Transverse colon (tissue), 4 donors: ENCODE measurements at regions not wholly inside any gene's neighbourhood (a gene's known extent, or its start where the extent isn't known, plus 50 kb on each side); places are given as distances from the start of the nearest gene placed in this dataset.

ENCODE experiments used
- DNase-seq: peaks from one replicate; pipeline ENCODE4 v3.0.0-alpha.2; 2019
- H3K27ac ChIP-seq, 4 donors: fragments of 200-600 bp; sonication (generic); 2 replicates each; pipeline ENCODE4 v1.5.1; 2016 to 2018; ENCODE audit warnings: inconsistent platforms in 4 of 4
- H3K27me3 ChIP-seq: fragments of 200-600 bp; sonication (generic); 2 replicates; pipeline ENCODE4 v1.5.1; 2017; ENCODE audit warnings: inconsistent platforms
- H3K36me3 ChIP-seq, 4 donors: fragments of 200-600 bp; sonication (generic); 2 replicates each; pipeline ENCODE4 v1.5.1; 2017 to 2019; ENCODE audit warnings: inconsistent platforms in 4 of 4
- H3K4me1 ChIP-seq, 4 donors: fragments of 200-600 bp; sonication (generic); 2 replicates each; pipeline ENCODE4 v1.5.1; 2017 to 2020; ENCODE audit warnings: inconsistent platforms in 4 of 4
- H3K4me3 ChIP-seq, 4 donors: fragments of 200-600 bp; sonication (generic); 1 replicate in 1 of 4; 2 replicates in 3 of 4; pipeline versions ENCODE4 v1.5.1 to v1.6.1; 2017 to 2019; ENCODE audit warnings: inconsistent platforms in 4 of 4
- H3K9me3 ChIP-seq, 2 donors: fragments of 200-600 bp; sonication (generic); 2 replicates each; pipeline ENCODE4 v1.5.1; 2017 to 2019; ENCODE audit warnings: inconsistent platforms in 2 of 2
- EP300 ChIP-seq: sonication (generic); formaldehyde crosslinking; IDR thresholded peaks from one replicate; pipeline ENCODE4 v1.6.1; 2017; ENCODE audit warnings: antibody characterized with exemption, low read depth
- POLR2A ChIP-seq: fragments of 450-650 bp; IDR thresholded peaks from one replicate; pipeline ENCODE4 v1.6.1; 2016; ENCODE audit warnings: antibody characterized with exemption, mild to moderate bottlenecking, moderate library complexity
- POLR2AphosphoS5 ChIP-seq, 3 donors: sonication (generic); formaldehyde crosslinking; IDR thresholded peaks; one replicate each; pipeline ENCODE4 v1.6.1; 2016; ENCODE audit warnings: antibody characterized with exemption in 3 of 3
- WGBS, 2 donors: methylation state at CpG; one replicate each; pipeline ENCODE4 v1.1.5; 2018; ENCODE audit warnings: low coverage in 1 of 2; 5-methylcytosine and 5-hydroxymethylcytosine counted together
- in situ Hi-C, 4 donors: fragments of 200-750 bp; cut with MboI; loops; one replicate each; pipeline versions ENCODE4 v1.15.0 to v1.15.1; 2017; ENCODE audit warnings: low sequenced_read_pairs in 3 of 4, low pct_ligation_motif_present in 1 of 4, low pct_unique_long_range_greater_than_20kb in 1 of 4
- intact Hi-C: fragments of 100-400 bp; cut with DNase I; formaldehyde crosslinking; loops from one replicate; pipeline ENCODE4 v1.15.1; 2023; ENCODE audit warnings: low total_unique reads
- TF ChIP-seq, protein P1 (sequence below), 5 experiments: fragments of 200-600 bp in 3 of 5; fragments of 450-650 bp in 2 of 5; sonication (generic) in 3 of 5; IDR thresholded peaks; 1 replicate in 2 of 5; 2 replicates in 3 of 5; pipeline ENCODE4 v1.5.1; 2016 to 2017; ENCODE audit warnings: antibody characterized with exemption in 5 of 5, inconsistent platforms in 3 of 5, mild to moderate bottlenecking in 2 of 5, moderate library complexity in 1 of 5

GRCh38 chr3:30521156-30521715 is 85.2 kb upstream of the TGFBR2 start:
- no peak for TF ChIP-seq POLR2A
- no peak for TF ChIP-seq EP300
- TF ChIP-seq POLR2AphosphoS5 (IDR thresholded peaks at IDR 0.05), result no peak
- TF ChIP-seq, protein P1, sequence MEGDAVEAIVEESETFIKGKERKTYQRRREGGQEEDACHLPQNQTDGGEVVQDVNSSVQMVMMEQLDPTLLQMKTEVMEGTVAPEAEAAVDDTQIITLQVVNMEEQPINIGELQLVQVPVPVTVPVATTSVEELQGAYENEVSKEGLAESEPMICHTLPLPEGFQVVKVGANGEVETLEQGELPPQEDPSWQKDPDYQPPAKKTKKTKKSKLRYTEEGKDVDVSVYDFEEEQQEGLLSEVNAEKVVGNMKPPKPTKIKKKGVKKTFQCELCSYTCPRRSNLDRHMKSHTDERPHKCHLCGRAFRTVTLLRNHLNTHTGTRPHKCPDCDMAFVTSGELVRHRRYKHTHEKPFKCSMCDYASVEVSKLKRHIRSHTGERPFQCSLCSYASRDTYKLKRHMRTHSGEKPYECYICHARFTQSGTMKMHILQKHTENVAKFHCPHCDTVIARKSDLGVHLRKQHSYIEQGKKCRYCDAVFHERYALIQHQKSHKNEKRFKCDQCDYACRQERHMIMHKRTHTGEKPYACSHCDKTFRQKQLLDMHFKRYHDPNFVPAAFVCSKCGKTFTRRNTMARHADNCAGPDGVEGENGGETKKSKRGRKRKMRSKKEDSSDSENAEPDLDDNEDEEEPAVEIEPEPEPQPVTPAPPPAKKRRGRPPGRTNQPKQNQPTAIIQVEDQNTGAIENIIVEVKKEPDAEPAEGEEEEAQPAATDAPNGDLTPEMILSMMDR (IDR thresholded peaks at IDR 0.05), result no peak
- no peaks in the 10 kb centered on the region for H3K27me3 ChIP-seq
- WGBS, 2 donors, result 82 to 93% methylated on average over 1 of the region's 1 CpG
- peaks cover 0 to 28% (median 7%) of the 10 kb centered on the region in 4 donors for H3K4me1 ChIP-seq
- no peaks in the 10 kb centered on the region for H3K36me3 ChIP-seq
- no peak overlapping the region for H3K4me3 ChIP-seq
- intact Hi-C loops, result no loop called here
- in situ Hi-C loops, result loop anchor here in 1 of 4 donors (25.0 kb wide), 1 partner anchor 166 kb away; no protein-coding TSS in a partner anchor
- H3K9me3 ChIP-seq, result no peaks in the 10 kb centered on the region
- DNase-seq, result no peak
- peak overlapping the region in 3 of 4 donors; percentile 19 to 77 (median 23) for H3K27ac ChIP-seq

- H3K9me3 ChIP-seq, result no peaks in the 10 kb centered on the region
- intact Hi-C loops (no loop called here), in situ Hi-C loops (loop anchor here in 1 of 4 donors (25.0 kb wide), 1 partner anchor 165 kb away; no protein-coding TSS in a partner anchor)
- H3K27me3 ChIP-seq, result no peaks in the 10 kb centered on the region
- TF ChIP-seq POLR2A (no peak), EP300 (no peak), POLR2AphosphoS5 (IDR thresholded peaks at IDR 0.05) (no peak)
- TF ChIP-seq, protein P1 (IDR thresholded peaks at IDR 0.05), result no peak
- no peak for DNase-seq
- H3K36me3 ChIP-seq, result no peaks in the 10 kb centered on the region
- H3K4me3 ChIP-seq, result no peak overlapping the region
- WGBS, 2 donors, result 82 to 89% methylated on average over 7 to 8 of the region's 8 CpGs
- H3K27ac ChIP-seq, result no peak overlapping the region
- H3K4me1 ChIP-seq, result peaks cover 0 to 28% (median 7%) of the 10 kb centered on the region in 4 donors
Observed at GRCh38 chr3:30522476-30522875, 83.9 kb upstream of the TGFBR2 start.

DNA sequence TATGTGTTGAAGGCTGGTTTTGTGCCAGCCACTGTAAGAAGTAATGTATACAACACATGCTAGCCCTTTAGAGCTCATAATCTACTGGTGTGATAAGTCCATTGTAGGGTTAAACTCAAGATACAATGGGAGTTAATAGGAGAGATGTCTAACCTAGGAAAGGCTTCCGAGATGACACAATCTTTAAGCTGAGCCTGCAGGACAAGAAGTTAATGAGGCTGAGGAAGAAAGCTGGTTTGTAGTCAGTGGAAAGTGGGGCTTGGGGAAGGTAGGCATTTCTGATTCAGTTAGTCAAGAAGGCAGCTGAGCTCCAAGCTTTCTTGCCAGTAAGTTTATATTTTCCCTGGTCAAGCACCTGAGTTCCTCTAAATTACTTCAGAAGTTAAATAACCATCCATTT is 83.0 kb upstream of the TGFBR2 start:
- Histone ChIP-seq H3K27ac (no peak overlapping the region), H3K4me1 (peaks cover 0 to 21% (median under 1%) of the 10 kb centered on the region in 4 donors), H3K4me3 (no peak overlapping the region), H3K36me3 (no peaks in the 10 kb centered on the region), H3K27me3 (no peaks in the 10 kb centered on the region), H3K9me3 (no peaks in the 10 kb centered on the region)
- 75 to 100% methylated on average over 1 of the region's 1 CpG for WGBS, 2 donors
- in situ Hi-C loops (loop anchor here in 1 of 4 donors (25.0 kb wide), 1 partner anchor 164 kb away; no protein-coding TSS in a partner anchor), intact Hi-C loops (no loop called here)
- no peak for DNase-seq
- TF ChIP-seq, protein P1 (IDR thresholded peaks at IDR 0.05), result no peak
- TF ChIP-seq EP300 (no peak), POLR2AphosphoS5 (IDR thresholded peaks at IDR 0.05) (no peak), POLR2A (no peak)

GRCh38 chr3:30524357-30525040 is 81.9 kb upstream of the TGFBR2 start:
- DNase-seq, result no peak
- Histone ChIP-seq H3K27ac (no peak overlapping the region), H3K27me3 (no peaks in the 10 kb centered on the region), H3K4me3 (no peak overlapping the region), H3K4me1 (peaks cover 0 to 13% (median under 1%) of the 10 kb centered on the region in 4 donors), H3K36me3 (no peaks in the 10 kb centered on the region), H3K9me3 (no peaks in the 10 kb centered on the region)
- intact Hi-C loops, result no loop called here
- TF ChIP-seq POLR2A (no peak), POLR2AphosphoS5 (IDR thresholded peaks at IDR 0.05) (no peak), EP300 (no peak)
- TF ChIP-seq, protein P1 (IDR thresholded peaks at IDR 0.05), result no peak
- in situ Hi-C loops, result loop anchor here in 1 of 4 donors (25.0 kb wide), 1 partner anchor 163 kb away; no protein-coding TSS in a partner anchor
- WGBS, 2 donors, result 59 to 74% methylated on average over 4 of the region's 4 CpGs
